ENCODE measurements at regions not wholly inside any gene's neighbourhood (a gene's known extent, or its start where the extent isn't known, plus 50 kb on each side); places are given as distances from the start of the nearest gene placed in this dataset.

- no peak for DNase-seq (ENCODE audit: low spot score in 2 of 2)
- Mint-ChIP-seq H3K36me3 (peaks cover 21% of the 10 kb centered on the region in 2 donors), H3K9me3 (peaks cover 0 to 5% of the 10 kb centered on the region in 2 donors), H3K27ac (peak overlapping the region; percentile 79 to 99)
- ATAC-seq: no peak
These were observed 217.2 kb upstream of the MKLN1 start for GRCh38 chr7:131110297-131111080.

DNA sequence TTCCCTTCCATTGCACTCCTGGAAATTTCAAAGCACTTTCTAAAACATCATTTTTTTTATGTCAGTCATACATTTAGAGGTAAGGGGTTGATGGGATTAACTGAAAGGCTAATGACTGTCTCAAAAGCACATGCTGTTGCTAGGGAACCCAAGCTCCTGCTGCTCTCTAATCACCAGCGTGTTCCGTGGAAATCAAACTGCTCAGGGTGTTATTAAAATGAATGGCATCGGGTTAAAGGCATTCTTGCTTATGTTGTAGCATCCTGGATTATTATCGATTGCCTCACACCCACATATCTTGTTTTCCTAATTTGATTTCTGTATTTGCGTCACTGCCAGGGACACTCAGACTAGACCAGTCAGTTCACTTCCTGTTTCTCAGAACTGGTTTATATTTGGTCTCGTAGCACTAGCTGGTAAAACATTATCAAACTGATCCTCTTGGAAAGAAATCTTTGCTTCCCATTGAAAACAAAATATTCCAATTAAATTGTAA is 216.5 kb upstream of the MKLN1 start:
- H3K9me3 Mint-ChIP-seq: peaks cover 0 to 5% of the 10 kb centered on the region in 2 donors
- H3K27ac Mint-ChIP-seq: peak overlapping the region; percentile 79 to 99
- H3K36me3 Mint-ChIP-seq: peaks cover 21% of the 10 kb centered on the region in 2 donors
- ATAC-seq (no peak), DNase-seq (ENCODE audit: low spot score in 2 of 2) (no peak)

DNA sequence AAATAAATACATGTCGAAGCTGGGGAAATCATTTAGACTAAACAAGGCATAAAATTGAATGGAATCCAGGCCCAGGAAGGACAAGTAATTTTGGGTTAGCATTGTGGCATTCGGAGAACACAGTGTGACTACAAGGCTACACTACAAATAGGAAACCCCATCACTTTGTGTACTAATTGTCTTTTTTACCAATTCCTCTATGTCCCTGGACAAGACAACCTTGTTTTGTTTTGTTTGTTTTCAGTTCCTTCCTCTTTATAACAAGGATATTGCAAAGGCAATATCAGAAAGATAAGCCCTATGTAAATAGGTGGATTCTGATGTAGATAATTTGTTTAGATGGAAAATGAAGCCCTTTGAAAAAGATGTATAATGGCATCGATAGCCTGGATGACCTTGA is 215.9 kb upstream of the MKLN1 start:
- H3K9me3 Mint-ChIP-seq: peaks cover 0 to 5% of the 10 kb centered on the region in 2 donors
- ATAC-seq (no peak), DNase-seq (ENCODE audit: low spot score in 2 of 2) (no peak)
- H3K36me3 Mint-ChIP-seq: peaks cover 14 to 15% of the 10 kb centered on the region in 2 donors
- H3K27ac Mint-ChIP-seq: no peak overlapping the region

DNA sequence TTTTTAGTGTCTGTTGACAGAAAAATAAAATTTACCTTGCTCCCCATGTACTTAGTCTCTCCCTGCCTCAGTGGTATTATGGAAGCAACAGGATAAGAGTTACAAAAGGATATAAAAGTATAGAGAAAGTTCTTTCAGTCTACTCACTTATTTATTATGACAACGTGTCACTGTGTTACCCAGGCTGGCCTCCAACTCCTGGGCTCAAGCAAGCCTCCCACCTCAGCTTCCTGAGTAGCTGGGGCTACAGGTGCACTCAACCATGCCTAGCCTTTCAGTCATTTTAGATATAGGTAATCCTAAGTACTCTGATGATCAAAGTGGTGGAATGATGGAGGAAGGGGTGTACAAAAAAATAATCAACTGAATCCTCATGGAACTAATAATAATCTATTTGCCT is 215.2 kb upstream of the MKLN1 start:
- DNase-seq (ENCODE audit: low spot score in 2 of 2) (no peak), ATAC-seq (no peak)
- Mint-ChIP-seq H3K27ac (no peak overlapping the region), H3K36me3 (peaks cover 8 to 9% of the 10 kb centered on the region in 2 donors), H3K9me3 (peaks cover 0 to 7% of the 10 kb centered on the region in 2 donors)

- DNase-seq (ENCODE audit: low spot score in 2 of 2): no peak
These were observed 212.3 kb upstream of the MKLN1 start for GRCh38 chr7:131115340-131115739.

DNA sequence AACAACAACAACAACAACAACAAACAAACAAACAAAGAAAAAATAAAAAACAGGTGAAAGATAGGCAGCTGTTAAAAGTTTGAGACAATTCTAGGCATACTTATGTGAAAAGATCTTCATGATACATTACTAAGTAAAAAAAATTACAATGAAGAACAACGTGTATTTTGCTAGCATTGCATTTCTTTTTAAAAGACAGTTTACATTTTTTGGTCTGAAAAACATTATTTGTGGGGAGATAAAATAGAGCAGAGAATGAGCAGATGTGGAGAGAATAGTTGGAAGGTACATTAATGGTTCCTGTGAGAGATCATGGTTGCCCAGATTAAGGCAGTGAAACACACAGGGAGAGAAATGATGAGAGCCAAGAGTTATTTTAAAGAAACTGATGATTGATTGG is 210.2 kb upstream of the MKLN1 start:
- no peak for DNase-seq (ENCODE audit: low spot score in 2 of 2)
- Mint-ChIP-seq H3K27ac (no peak overlapping the region), H3K36me3 (peaks cover 8 to 17% of the 10 kb centered on the region in 2 donors), H3K9me3 (peaks cover 0 to 28% of the 10 kb centered on the region in 2 donors)
- no peak for ATAC-seq

More at GRCh38 chr7:131115340-131115739, 212.3 kb upstream of the MKLN1 start:
- Mint-ChIP-seq H3K9me3 (peaks cover 0 to 21% of the 10 kb centered on the region in 2 donors), H3K27ac (no peak overlapping the region), H3K36me3 (peaks cover 8 to 17% of the 10 kb centered on the region in 2 donors)
- ATAC-seq: no peak

DNA sequence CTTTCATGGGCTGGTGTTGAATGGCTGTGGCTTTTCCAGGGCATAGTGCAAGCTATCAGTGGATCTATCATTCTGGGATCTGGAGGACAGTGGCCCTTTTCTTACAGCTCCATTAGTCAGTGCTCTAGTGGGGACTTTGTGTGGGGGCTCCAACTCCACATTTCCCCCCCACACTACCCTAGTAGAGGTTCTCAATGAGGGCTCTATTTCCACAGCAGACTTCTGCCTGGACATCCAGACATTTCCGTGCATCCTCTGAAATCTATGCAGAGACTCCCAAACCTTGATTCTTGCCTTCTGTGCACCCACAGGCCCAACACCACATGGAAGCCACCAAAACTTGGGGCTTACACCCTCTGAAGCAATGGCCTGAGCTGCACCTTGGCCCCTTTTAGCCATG is 208.3 kb upstream of the MKLN1 start:
- DNase-seq (ENCODE audit: low spot score in 2 of 2): no peak
- H3K36me3 Mint-ChIP-seq: peaks cover 8 to 17% of the 10 kb centered on the region in 2 donors
- H3K27ac Mint-ChIP-seq: no peak overlapping the region
- no peak for ATAC-seq
- peaks cover 0 to 23% of the 10 kb centered on the region in 2 donors for H3K9me3 Mint-ChIP-seq

- Mint-ChIP-seq H3K27ac (no peak overlapping the region), H3K9me3 (peaks cover 0 to 22% of the 10 kb centered on the region in 2 donors), H3K36me3 (peaks cover 8 to 17% of the 10 kb centered on the region in 2 donors)
- DNase-seq (ENCODE audit: low spot score in 2 of 2) (no peak), ATAC-seq (peak; percentile 24 to 26)
These were observed 205.3 kb upstream of the MKLN1 start for GRCh38 chr7:131122394-131122793.

DNA sequence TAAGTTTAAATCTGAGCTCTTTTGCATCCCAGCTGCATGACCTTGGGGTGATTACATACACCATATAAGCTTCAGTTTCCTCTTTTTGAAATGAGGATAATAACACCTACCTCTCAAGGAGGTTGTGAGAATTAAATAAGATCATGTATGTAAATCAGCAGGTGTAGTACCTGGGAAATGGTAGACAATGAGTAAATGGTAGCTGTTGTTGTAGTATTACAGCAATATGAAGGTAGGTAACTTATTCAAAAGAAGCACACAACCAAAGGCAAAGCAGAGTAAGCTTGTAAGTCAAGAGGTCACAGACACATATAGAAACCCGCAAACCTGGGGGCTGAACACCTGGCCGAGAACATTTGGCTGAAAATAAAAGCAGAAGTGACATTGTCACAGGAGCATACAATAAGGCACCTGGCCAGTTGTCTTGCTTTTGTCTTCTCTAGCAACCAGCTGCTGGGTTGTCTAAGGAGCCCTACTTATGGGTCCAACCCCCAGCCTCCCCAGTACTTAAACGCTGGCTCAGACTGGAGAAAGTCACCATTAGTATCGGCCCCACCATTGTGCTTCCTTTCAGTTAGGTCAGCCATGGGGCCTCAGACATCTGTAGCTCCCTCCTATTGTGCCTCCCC is 203.6 kb upstream of the MKLN1 start:
- Mint-ChIP-seq H3K27ac (no peak overlapping the region), H3K9me3 (peaks cover 0 to 9% of the 10 kb centered on the region in 2 donors), H3K36me3 (peaks cover 3 to 7% of the 10 kb centered on the region in 2 donors)
- DNase-seq (ENCODE audit: low spot score in 2 of 2): no peak
- ATAC-seq: no peak

DNA sequence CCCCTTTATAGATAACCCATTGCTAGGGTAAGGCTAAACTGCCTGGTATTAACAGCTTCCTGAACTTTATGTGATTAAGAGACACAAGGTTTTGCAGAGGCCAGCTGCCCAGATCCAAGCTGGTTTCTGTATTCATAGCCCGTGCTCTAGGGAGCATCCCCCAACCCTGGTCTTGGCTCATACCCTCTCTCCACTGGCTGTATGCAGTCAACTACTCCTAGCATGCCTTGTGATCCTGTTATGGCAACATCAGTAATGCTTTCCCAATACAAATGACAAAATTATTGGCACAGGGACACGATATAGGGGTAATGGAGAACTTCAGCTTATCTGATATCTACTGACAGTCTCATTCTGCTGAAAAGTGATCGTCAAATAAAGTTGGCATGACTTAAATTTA is 202.8 kb upstream of the MKLN1 start:
- DNase-seq (ENCODE audit: low spot score in 2 of 2): no peak
- no peak for ATAC-seq
- no peak overlapping the region for H3K27ac Mint-ChIP-seq
- H3K36me3 Mint-ChIP-seq: no peaks in the 10 kb centered on the region
- peaks cover 0 to 7% of the 10 kb centered on the region in 2 donors for H3K9me3 Mint-ChIP-seq

- no peaks in the 10 kb centered on the region for H3K9me3 Mint-ChIP-seq
- H3K36me3 Mint-ChIP-seq: no peaks in the 10 kb centered on the region
- DNase-seq (ENCODE audit: low spot score in 2 of 2) (no peak), ATAC-seq (no peak)
- no peak overlapping the region for H3K27ac Mint-ChIP-seq
These were observed 197.4 kb upstream of the MKLN1 start for GRCh38 chr7:131130324-131130723.

DNA sequence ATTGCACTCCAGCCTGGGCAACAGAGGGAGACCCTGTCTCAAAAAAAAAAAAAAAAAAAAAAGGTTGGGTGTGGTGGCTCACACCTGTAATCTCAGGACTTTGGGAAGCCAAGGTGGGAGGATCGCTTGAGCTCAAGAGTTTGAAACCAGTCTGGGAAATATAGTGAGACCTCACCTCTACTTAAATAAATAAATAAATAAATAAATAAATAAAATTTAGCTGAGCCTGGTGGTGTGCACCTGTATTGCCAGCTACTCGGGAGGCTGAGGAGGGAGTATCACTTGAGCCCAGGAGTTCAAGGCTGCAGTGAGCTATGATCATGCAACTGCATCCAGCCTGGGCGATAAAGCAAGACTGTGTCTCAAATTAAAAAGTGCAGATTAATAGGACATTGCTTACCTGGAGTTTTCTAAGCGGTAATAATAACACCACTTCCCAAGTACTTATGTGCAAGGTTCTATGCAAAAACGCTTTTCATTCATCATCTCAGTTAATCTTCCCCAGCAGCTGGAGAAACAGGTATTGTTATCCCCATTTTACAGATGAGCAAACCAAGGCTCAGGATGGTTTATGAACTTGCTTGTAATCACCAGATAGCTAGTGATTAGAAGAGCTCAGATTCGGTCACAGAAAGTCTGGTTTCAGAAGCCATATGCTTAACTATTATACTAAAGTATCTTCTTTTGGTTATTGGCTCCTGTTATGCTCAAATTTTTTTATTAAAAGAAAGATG is 196.5 kb upstream of the MKLN1 start:
- ATAC-seq (no peak), DNase-seq (ENCODE audit: low spot score in 2 of 2) (no peak)
- Mint-ChIP-seq H3K36me3 (no peaks in the 10 kb centered on the region), H3K27ac (no peak overlapping the region), H3K9me3 (no peaks in the 10 kb centered on the region)

GRCh38 chr7:131131746-131132431 is 195.8 kb upstream of the MKLN1 start:
- no peaks in the 10 kb centered on the region for H3K9me3 Mint-ChIP-seq
- no peak for ATAC-seq
- no peaks in the 10 kb centered on the region for H3K36me3 Mint-ChIP-seq
- no peak overlapping the region for H3K27ac Mint-ChIP-seq
- no peak for DNase-seq (ENCODE audit: low spot score in 2 of 2)

GRCh38 chr7:131139462-131139861 is 188.2 kb upstream of the MKLN1 start:
- DNase-seq (ENCODE audit: low spot score in 2 of 2) (no peak), ATAC-seq (peak in 1 of 2 donors; percentile 41)
- peaks cover 0 to 3% of the 10 kb centered on the region in 2 donors for H3K9me3 Mint-ChIP-seq
- no peak overlapping the region for H3K27ac Mint-ChIP-seq
- no peaks in the 10 kb centered on the region for H3K36me3 Mint-ChIP-seq

DNA sequence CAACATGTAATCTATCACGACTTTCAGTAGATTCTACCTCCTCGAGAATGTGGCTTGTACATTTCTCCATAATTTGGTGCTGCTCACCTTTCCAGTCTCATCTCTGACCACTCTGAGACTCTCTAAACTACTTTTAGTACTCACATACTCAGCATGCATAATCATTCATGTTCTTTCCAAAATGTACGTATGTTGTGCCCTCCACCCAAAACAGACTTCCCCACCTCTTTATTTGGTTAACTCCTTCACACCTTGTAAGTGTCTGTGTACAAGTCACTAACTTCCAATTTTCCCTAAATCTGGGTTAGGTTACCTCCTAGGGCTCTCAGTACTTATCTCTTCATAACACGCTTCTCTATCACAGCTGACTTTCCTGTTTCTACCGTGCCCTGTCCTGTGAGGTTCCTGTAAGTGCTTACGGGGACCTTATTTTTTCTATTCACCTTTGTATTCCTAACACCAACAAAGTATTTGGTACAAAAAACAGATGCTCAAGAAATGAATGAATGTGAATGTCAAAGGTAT is 186.2 kb upstream of the MKLN1 start:
- H3K27ac Mint-ChIP-seq: no peak overlapping the region
- no peak for ATAC-seq

DNA sequence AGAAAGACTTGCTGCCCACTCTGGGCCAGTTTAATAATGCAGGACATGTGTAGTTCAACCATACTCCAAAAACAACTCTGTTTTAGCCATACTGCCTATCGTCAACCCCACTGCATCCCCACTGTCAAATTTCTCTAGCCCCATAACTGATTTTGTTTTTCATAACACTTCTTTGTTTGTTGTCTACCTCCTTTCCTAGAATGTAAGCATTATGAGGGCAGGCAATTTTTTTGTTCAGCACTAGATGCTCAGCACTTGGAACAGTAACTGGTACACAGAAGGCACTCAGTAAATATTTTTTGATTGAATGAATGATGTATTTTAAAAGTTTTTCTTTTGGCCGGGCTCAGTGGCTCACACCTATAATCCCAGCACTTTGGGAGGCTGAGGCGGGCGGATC is 183.8 kb upstream of the MKLN1 start:
- Mint-ChIP-seq H3K36me3 (no peaks in the 10 kb centered on the region), H3K27ac (no peak overlapping the region), H3K9me3 (peaks cover 0 to 3% of the 10 kb centered on the region in 2 donors)
- DNase-seq (ENCODE audit: low spot score in 2 of 2) (no peak), ATAC-seq (no peak)

More for the DNA sequence above, 186.2 kb upstream of the MKLN1 start:
- no peak for DNase-seq (ENCODE audit: low spot score in 2 of 2)
- H3K36me3 Mint-ChIP-seq: no peaks in the 10 kb centered on the region
- H3K9me3 Mint-ChIP-seq: peaks cover 0 to 3% of the 10 kb centered on the region in 2 donors
